GM19043 (cell line): ENCODE measurements at regions not wholly inside any gene's neighbourhood (a gene's known extent, or its start where the extent isn't known, plus 50 kb on each side); places are given as distances from the start of the nearest gene placed in this dataset.

Experiments used
- ATAC-seq: cut with Tn5 transposase; IDR thresholded peaks from one replicate; pipeline ENCODE4 v1.9.1; 2021; ENCODE audit warnings: low read depth; ENCODE audit not compliant: unreplicated experiment

- no peak for ATAC-seq
These were observed 62.9 kb downstream of the NHLRC3 start for GRCh38 chr13:39100996-39101738.

GRCh38 chr13:39102981-39103490 lies 64.8 kb downstream of the NHLRC3 start:
- ATAC-seq: no peak

- no peak for ATAC-seq
These were observed 66.9 kb downstream of the NHLRC3 start for GRCh38 chr13:39105110-39105509.

GRCh38 chr13:39106216-39107005 lies 68.2 kb downstream of the NHLRC3 start:
- ATAC-seq: no peak

GRCh38 chr13:39107561-39107960 lies 69.3 kb downstream of the NHLRC3 start:
- ATAC-seq: no peak

GRCh38 chr13:39108783-39109182 lies 70.5 kb downstream of the NHLRC3 start:
- ATAC-seq: no peak

- no peak for ATAC-seq
These were observed 72.4 kb downstream of the NHLRC3 start for GRCh38 chr13:39110518-39111097.

GRCh38 chr13:39111145-39111544 lies 72.9 kb downstream of the NHLRC3 start:
- no peak for ATAC-seq

GRCh38 chr13:39119422-39119821 lies 81.2 kb downstream of the NHLRC3 start:
- no peak for ATAC-seq

- ATAC-seq: no peak
These were observed 85.3 kb downstream of the NHLRC3 start for GRCh38 chr13:39123578-39123977.

GRCh38 chr13:39129213-39129612 lies 91.0 kb downstream of the NHLRC3 start:
- ATAC-seq: no peak

GRCh38 chr13:39130301-39130700 lies 92.0 kb downstream of the NHLRC3 start:
- no peak for ATAC-seq

GRCh38 chr13:39132286-39133230 lies 94.3 kb downstream of the NHLRC3 start:
- no peak for ATAC-seq

- ATAC-seq: no peak
These were observed 95.5 kb downstream of the NHLRC3 start for GRCh38 chr13:39133781-39134180.

GRCh38 chr13:39134574-39134973 lies 96.3 kb downstream of the NHLRC3 start:
- no peak for ATAC-seq

GRCh38 chr13:39144391-39144790 lies 106.1 kb downstream of the NHLRC3 start:
- no peak for ATAC-seq

- no peak for ATAC-seq
These were observed 106.8 kb downstream of the NHLRC3 start for GRCh38 chr13:39144941-39145533.

- no peak for ATAC-seq
These were observed 110.3 kb downstream of the NHLRC3 start for GRCh38 chr13:39148513-39148961.

- ATAC-seq: no peak
These were observed 111.6 kb downstream of the NHLRC3 start for GRCh38 chr13:39149896-39150295.

GRCh38 chr13:39154041-39154440 lies 115.8 kb downstream of the NHLRC3 start:
- no peak for ATAC-seq
